Ishikawa (cell line): ENCODE measurements at regions not wholly inside any gene's neighbourhood (a gene's known extent, or its start where the extent isn't known, plus 50 kb on each side); places are given as distances from the start of the nearest gene placed in this dataset.

Experiments used
- CEBPB ChIP-seq: IDR thresholded peaks from 2 replicates; pipeline ENCODE4 v1.6.1; 2012
- CREB1 ChIP-seq: IDR thresholded peaks from 2 replicates; pipeline ENCODE4 v1.6.1; 2012; ENCODE audit warnings: low read depth
- EGR1 ChIP-seq: IDR thresholded peaks from 2 replicates; pipeline ENCODE4 v1.6.1; 2012
- EP300 ChIP-seq: IDR thresholded peaks from 2 replicates; pipeline ENCODE4 v1.6.1; 2012; ENCODE audit warnings: borderline replicate concordance
- FOXM1 ChIP-seq: IDR thresholded peaks from 2 replicates; pipeline ENCODE4 v1.6.1; 2012; ENCODE audit warnings: low read depth, borderline replicate concordance
- NFIC ChIP-seq: IDR thresholded peaks from 2 replicates; pipeline ENCODE4 v1.6.1; 2012
- RAD21 ChIP-seq: IDR thresholded peaks from 2 replicates; pipeline ENCODE4 v1.6.1; 2012; ENCODE audit warnings: low read depth
- TAF1 ChIP-seq: IDR thresholded peaks from 2 replicates; pipeline ENCODE4 v1.6.1; 2012; ENCODE audit warnings: low read depth, mild to moderate bottlenecking
- TCF12 ChIP-seq: IDR thresholded peaks from 2 replicates; pipeline ENCODE4 v1.6.1; 2012; ENCODE audit warnings: low read depth
- TEAD4 ChIP-seq: IDR thresholded peaks from 2 replicates; pipeline ENCODE4 v1.6.1; 2012
- YY1 ChIP-seq: IDR thresholded peaks from 2 replicates; pipeline ENCODE4 v1.6.1; 2012; ENCODE audit warnings: low read depth
- ZBTB7A ChIP-seq: IDR thresholded peaks from 2 replicates; pipeline ENCODE4 v1.6.1; 2012; ENCODE audit warnings: low read depth
- TF ChIP-seq, protein P1 (sequence below): IDR thresholded peaks from 2 replicates; pipeline ENCODE4 v1.6.1; 2012
- TF ChIP-seq, protein P2 (sequence below): IDR thresholded peaks from 2 replicates; pipeline ENCODE4 v1.6.1; 2012; ENCODE audit warnings: low read depth, mild to moderate bottlenecking
- TF ChIP-seq, protein P3 (sequence below): IDR thresholded peaks from 2 replicates; pipeline ENCODE4 v1.6.1; 2012

DNA sequence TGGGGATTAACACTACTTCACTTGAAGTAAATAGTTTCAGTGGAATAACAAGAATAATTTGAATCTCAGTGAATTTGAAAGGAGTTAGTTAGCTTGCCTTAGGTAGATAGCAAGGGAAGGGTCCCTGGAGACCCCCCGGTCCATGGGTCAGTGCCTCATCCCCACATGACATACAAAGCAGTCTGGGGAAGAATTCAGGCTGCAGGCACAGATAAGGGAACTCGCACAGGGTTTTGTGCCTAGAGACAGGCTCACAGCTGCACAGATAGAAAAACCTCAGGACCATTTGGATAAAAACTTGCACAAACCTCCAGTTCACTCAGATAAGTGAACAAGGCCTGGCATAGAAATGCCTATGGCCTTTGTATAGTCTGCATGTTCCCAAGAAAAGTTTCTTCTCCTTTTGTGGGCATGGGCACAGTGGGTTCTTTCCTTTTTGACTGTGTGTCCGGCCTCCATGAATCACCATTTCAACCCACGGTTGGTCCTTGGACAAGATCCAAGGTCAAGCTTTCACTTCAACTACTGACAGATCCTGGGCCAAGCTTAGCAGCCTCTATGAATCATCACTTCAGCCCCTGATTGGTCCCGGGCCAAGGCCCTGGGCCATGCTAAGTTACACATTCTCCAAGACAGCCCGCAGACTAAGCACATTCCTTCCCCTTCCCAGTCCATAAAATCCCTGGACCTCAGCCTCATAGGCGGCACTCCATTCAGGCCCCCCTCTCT lies 108.3 kb upstream of the KLHL4 start:
- no peak for TF ChIP-seq ZBTB7A
- peak; percentile 36; the same call in 1 of the 2 replicates for TF ChIP-seq TCF12
- TF ChIP-seq EGR1, result no peak
- peak; percentile 58; the same call in 1 of the 2 replicates for TF ChIP-seq TEAD4
- TF ChIP-seq, protein P1, sequence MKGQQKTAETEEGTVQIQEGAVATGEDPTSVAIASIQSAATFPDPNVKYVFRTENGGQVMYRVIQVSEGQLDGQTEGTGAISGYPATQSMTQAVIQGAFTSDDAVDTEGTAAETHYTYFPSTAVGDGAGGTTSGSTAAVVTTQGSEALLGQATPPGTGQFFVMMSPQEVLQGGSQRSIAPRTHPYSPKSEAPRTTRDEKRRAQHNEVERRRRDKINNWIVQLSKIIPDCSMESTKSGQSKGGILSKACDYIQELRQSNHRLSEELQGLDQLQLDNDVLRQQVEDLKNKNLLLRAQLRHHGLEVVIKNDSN, result no peak
- TF ChIP-seq RAD21, result no peak
- TF ChIP-seq FOXM1, result 0 out of 2 replicates have a peak, but pooled peaks have one; percentile 7
- no peak for TF ChIP-seq CREB1
- no peak for TF ChIP-seq CEBPB
- no peak for TF ChIP-seq TAF1
- TF ChIP-seq, protein P2, sequence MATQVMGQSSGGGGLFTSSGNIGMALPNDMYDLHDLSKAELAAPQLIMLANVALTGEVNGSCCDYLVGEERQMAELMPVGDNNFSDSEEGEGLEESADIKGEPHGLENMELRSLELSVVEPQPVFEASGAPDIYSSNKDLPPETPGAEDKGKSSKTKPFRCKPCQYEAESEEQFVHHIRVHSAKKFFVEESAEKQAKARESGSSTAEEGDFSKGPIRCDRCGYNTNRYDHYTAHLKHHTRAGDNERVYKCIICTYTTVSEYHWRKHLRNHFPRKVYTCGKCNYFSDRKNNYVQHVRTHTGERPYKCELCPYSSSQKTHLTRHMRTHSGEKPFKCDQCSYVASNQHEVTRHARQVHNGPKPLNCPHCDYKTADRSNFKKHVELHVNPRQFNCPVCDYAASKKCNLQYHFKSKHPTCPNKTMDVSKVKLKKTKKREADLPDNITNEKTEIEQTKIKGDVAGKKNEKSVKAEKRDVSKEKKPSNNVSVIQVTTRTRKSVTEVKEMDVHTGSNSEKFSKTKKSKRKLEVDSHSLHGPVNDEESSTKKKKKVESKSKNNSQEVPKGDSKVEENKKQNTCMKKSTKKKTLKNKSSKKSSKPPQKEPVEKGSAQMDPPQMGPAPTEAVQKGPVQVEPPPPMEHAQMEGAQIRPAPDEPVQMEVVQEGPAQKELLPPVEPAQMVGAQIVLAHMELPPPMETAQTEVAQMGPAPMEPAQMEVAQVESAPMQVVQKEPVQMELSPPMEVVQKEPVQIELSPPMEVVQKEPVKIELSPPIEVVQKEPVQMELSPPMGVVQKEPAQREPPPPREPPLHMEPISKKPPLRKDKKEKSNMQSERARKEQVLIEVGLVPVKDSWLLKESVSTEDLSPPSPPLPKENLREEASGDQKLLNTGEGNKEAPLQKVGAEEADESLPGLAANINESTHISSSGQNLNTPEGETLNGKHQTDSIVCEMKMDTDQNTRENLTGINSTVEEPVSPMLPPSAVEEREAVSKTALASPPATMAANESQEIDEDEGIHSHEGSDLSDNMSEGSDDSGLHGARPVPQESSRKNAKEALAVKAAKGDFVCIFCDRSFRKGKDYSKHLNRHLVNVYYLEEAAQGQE, result no peak
- TF ChIP-seq YY1, result no peak
- TF ChIP-seq, protein P3, sequence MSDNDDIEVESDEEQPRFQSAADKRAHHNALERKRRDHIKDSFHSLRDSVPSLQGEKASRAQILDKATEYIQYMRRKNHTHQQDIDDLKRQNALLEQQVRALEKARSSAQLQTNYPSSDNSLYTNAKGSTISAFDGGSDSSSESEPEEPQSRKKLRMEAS, result no peak
- peak; percentile 41; the same call in 1 of the 2 replicates for TF ChIP-seq EP300
- TF ChIP-seq NFIC, result peak; percentile 88

DNA sequence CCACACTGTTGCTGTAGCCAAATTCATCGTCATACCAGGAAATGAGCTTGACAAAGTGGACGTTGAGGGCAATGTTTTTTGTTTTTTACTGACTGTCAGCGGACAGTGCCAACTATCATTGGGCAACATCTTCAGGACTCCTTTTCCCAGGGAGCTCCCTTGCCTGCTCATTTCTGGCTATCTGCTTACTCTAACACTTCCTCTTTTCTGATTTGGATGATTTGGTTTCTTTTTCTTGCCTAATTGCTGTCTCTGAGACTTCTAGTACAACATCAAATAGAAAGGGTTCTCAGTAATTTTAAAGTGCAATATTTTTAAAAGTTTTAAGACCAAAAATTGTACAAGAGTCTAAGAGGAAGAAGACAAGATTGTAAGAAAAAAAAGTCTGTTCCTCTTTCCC lies 92.0 kb upstream of the KLHL4 start:
- TF ChIP-seq EP300, result no peak
- no peak for TF ChIP-seq TAF1
- no peak for TF ChIP-seq ZBTB7A
- TF ChIP-seq, protein P3, result no peak
- no peak for TF ChIP-seq NFIC
- TF ChIP-seq YY1, result no peak
- no peak for TF ChIP-seq TCF12
- no peak for TF ChIP-seq TEAD4
- TF ChIP-seq EGR1, result no peak
- TF ChIP-seq CEBPB, result no peak
- TF ChIP-seq CREB1, result no peak
- no peak for TF ChIP-seq RAD21
- TF ChIP-seq, protein P2, result no peak
- TF ChIP-seq, protein P1, result no peak

DNA sequence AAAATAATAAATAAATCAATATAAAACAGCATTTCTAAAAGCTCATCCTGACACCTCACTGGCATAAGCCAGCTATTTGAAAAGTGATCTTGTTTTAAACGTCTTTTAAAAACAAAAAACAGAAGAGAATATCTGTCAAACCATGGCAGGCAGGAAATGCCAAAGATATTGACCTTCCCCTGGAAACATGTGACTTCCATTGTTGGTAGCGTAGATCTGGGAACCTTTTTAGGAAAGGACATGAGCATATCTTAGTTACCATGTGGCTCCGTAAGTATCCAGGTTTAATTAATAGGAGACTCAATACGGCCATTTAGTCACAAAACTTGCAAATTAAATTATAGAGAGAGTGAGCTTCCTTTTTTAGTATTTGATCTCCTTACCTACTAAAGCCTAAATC lies 83.0 kb upstream of the KLHL4 start:
- TF ChIP-seq CEBPB (no peak), TEAD4 (no peak), TAF1 (no peak), YY1 (no peak), NFIC (no peak), FOXM1 (no peak), EP300 (no peak), RAD21 (no peak), ZBTB7A (no peak), CREB1 (no peak), TCF12 (no peak)
- TF ChIP-seq, protein P2, result no peak
- TF ChIP-seq, protein P3, result no peak
